ENCODE measurements at regions not wholly inside any gene's neighbourhood (a gene's known extent, or its start where the extent isn't known, plus 50 kb on each side); places are given as distances from the start of the nearest gene placed in this dataset.
"Not testable (repeated sequence)": the region's sequence is repeated elsewhere in the genome, so short reads cannot be mapped to it uniquely, and the experiment has no call there.

- no peak for DNase-seq (ENCODE audit: low spot score)
These were observed 1408.4 kb upstream of the RAG2 start for GRCh38 chr11:38006466-38006865.

GRCh38 chr11:38005597-38005996 lies 1407.6 kb upstream of the RAG2 start:
- no peak for DNase-seq (ENCODE audit: low spot score)

- DNase-seq (ENCODE audit: low spot score): no peak
These were observed 1401.1 kb upstream of the RAG2 start for GRCh38 chr11:37999171-37999570.

- DNase-seq (ENCODE audit: low spot score): no peak
These were observed 1397.8 kb upstream of the RAG2 start for GRCh38 chr11:37995886-37996285.

- no peak for DNase-seq (ENCODE audit: low spot score)
These were observed 1390.0 kb upstream of the RAG2 start for GRCh38 chr11:37988031-37988430.

- DNase-seq (ENCODE audit: low spot score): no peak
These were observed 1387.0 kb upstream of the RAG2 start for GRCh38 chr11:37984991-37985390.

- no peak for DNase-seq (ENCODE audit: low spot score)
These were observed 1380.6 kb upstream of the RAG2 start for GRCh38 chr11:37978647-37979046.

- no peak for DNase-seq (ENCODE audit: low spot score)
These were observed 1375.9 kb upstream of the RAG2 start for GRCh38 chr11:37973941-37974340.

- no peak for DNase-seq (ENCODE audit: low spot score)
These were observed 1374.7 kb upstream of the RAG2 start for GRCh38 chr11:37972691-37973090.

GRCh38 chr11:37969336-37969735 lies 1371.3 kb upstream of the RAG2 start:
- DNase-seq (ENCODE audit: low spot score): not testable (repeated sequence)

GRCh38 chr11:37968148-37968547 lies 1370.1 kb upstream of the RAG2 start:
- no peak for DNase-seq (ENCODE audit: low spot score)

- no peak for DNase-seq (ENCODE audit: low spot score)
These were observed 1369.6 kb upstream of the RAG2 start for GRCh38 chr11:37967635-37968034.

GRCh38 chr11:37963440-37963839 lies 1365.4 kb upstream of the RAG2 start:
- no peak for DNase-seq (ENCODE audit: low spot score)

GRCh38 chr11:37957717-37958116 lies 1359.7 kb upstream of the RAG2 start:
- no peak for DNase-seq (ENCODE audit: low spot score)

- DNase-seq (ENCODE audit: low spot score): no peak
These were observed 1354.0 kb upstream of the RAG2 start for GRCh38 chr11:37951996-37952395.

- DNase-seq (ENCODE audit: low spot score): no peak
These were observed 1350.2 kb upstream of the RAG2 start for GRCh38 chr11:37948258-37948657.

- no peak for DNase-seq (ENCODE audit: low spot score)
These were observed 1349.8 kb upstream of the RAG2 start for GRCh38 chr11:37947821-37948220.

GRCh38 chr11:37946155-37946766 lies 1348.2 kb upstream of the RAG2 start:
- DNase-seq (ENCODE audit: low spot score): no peak

GRCh38 chr11:37942081-37942480 lies 1344.0 kb upstream of the RAG2 start:
- DNase-seq (ENCODE audit: low spot score): no peak

GRCh38 chr11:37929100-37929653 lies 1331.1 kb upstream of the RAG2 start:
- DNase-seq (ENCODE audit: low spot score): no peak

GRCh38 chr11:37926772-37927171 lies 1328.7 kb upstream of the RAG2 start:
- DNase-seq (ENCODE audit: low spot score): no peak

GRCh38 chr11:37916331-37916730 lies 1318.3 kb upstream of the RAG2 start:
- DNase-seq (ENCODE audit: low spot score): no peak

- DNase-seq (ENCODE audit: low spot score): no peak
These were observed 1316.8 kb upstream of the RAG2 start for GRCh38 chr11:37914859-37915258.

GRCh38 chr11:37908219-37908548 lies 1310.1 kb upstream of the RAG2 start:
- no peak for DNase-seq (ENCODE audit: low spot score)
